Kidney capillary endothelial cell (primary cell): ENCODE measurements at regions not wholly inside any gene's neighbourhood (a gene's known extent, or its start where the extent isn't known, plus 50 kb on each side); places are given as distances from the start of the nearest gene placed in this dataset.

ENCODE experiments used
- DNase-seq: peaks from one replicate; pipeline ENCODE4 v3.0.0-alpha.2; 2018; ENCODE audit warnings: low spot score

- DNase-seq: no peak
Measured at GRCh38 chr10:78829565-78829964, 239.2 kb upstream of the ZMIZ1 start.

GRCh38 chr10:78830062-78830975 is 238.4 kb upstream of the ZMIZ1 start:
- no peak for DNase-seq

GRCh38 chr10:78830976-78831375 is 237.8 kb upstream of the ZMIZ1 start:
- no peak for DNase-seq

GRCh38 chr10:78831461-78831860 is 237.3 kb upstream of the ZMIZ1 start:
- DNase-seq: no peak

GRCh38 chr10:78832281-78832680 is 236.5 kb upstream of the ZMIZ1 start:
- no peak for DNase-seq

- no peak for DNase-seq
Measured at GRCh38 chr10:78838141-78838657, 230.6 kb upstream of the ZMIZ1 start.

GRCh38 chr10:78843495-78843894 is 225.3 kb upstream of the ZMIZ1 start:
- no peak for DNase-seq

GRCh38 chr10:78844960-78845607 is 223.7 kb upstream of the ZMIZ1 start:
- DNase-seq: no peak

GRCh38 chr10:78846071-78846470 is 222.7 kb upstream of the ZMIZ1 start:
- DNase-seq: no peak

GRCh38 chr10:78846760-78847159 is 222.0 kb upstream of the ZMIZ1 start:
- DNase-seq: no peak

- no peak for DNase-seq
Measured at GRCh38 chr10:78847485-78847884, 221.3 kb upstream of the ZMIZ1 start.

- DNase-seq: no peak
Measured at GRCh38 chr10:78849115-78849514, 219.7 kb upstream of the ZMIZ1 start.

GRCh38 chr10:78849731-78850130 is 219.0 kb upstream of the ZMIZ1 start:
- no peak for DNase-seq

GRCh38 chr10:78850644-78851435 is 217.9 kb upstream of the ZMIZ1 start:
- no peak for DNase-seq

- no peak for DNase-seq
Measured at GRCh38 chr10:78851647-78852046, 217.1 kb upstream of the ZMIZ1 start.

- DNase-seq: no peak
Measured at GRCh38 chr10:78852466-78853240, 216.1 kb upstream of the ZMIZ1 start.

- DNase-seq: no peak
Measured at GRCh38 chr10:78853864-78854263, 214.9 kb upstream of the ZMIZ1 start.

GRCh38 chr10:78856421-78856820 is 212.3 kb upstream of the ZMIZ1 start:
- no peak for DNase-seq

- no peak for DNase-seq
Measured at GRCh38 chr10:78857193-78857592, 211.6 kb upstream of the ZMIZ1 start.

GRCh38 chr10:78859266-78859665 is 209.5 kb upstream of the ZMIZ1 start:
- no peak for DNase-seq

GRCh38 chr10:78859769-78860168 is 209.0 kb upstream of the ZMIZ1 start:
- DNase-seq: no peak
